GM19467 (cell line): ENCODE measurements at regions not wholly inside any gene's neighbourhood (a gene's known extent, or its start where the extent isn't known, plus 50 kb on each side); places are given as distances from the start of the nearest gene placed in this dataset.

ENCODE experiments used
- ATAC-seq: cut with Tn5 transposase; IDR thresholded peaks from one replicate; pipeline ENCODE4 v1.9.1; 2021; ENCODE audit warnings: mild to moderate bottlenecking, moderate library complexity; ENCODE audit not compliant: unreplicated experiment

GRCh38 chr9:107630156-107630555 lies 140.6 kb upstream of the KLF4 start:
- ATAC-seq, result no peak

- ATAC-seq, result no peak
Measured at GRCh38 chr9:107628444-107628843, 138.9 kb upstream of the KLF4 start.

GRCh38 chr9:107627781-107628180 lies 138.2 kb upstream of the KLF4 start:
- no peak for ATAC-seq

GRCh38 chr9:107626118-107626517 lies 136.5 kb upstream of the KLF4 start:
- no peak for ATAC-seq

GRCh38 chr9:107625383-107625984 lies 135.9 kb upstream of the KLF4 start:
- no peak for ATAC-seq

GRCh38 chr9:107624234-107624948 lies 134.8 kb upstream of the KLF4 start:
- no peak for ATAC-seq

- ATAC-seq, result no peak
Measured at GRCh38 chr9:107621436-107621835, 131.9 kb upstream of the KLF4 start.

- ATAC-seq, result no peak
Measured at GRCh38 chr9:107620801-107621200, 131.2 kb upstream of the KLF4 start.

GRCh38 chr9:107620236-107620635 lies 130.7 kb upstream of the KLF4 start:
- ATAC-seq, result no peak

GRCh38 chr9:107615321-107615720 lies 125.8 kb upstream of the KLF4 start:
- ATAC-seq, result no peak

- ATAC-seq, result no peak
Measured at GRCh38 chr9:107614765-107615164, 125.2 kb upstream of the KLF4 start.

- ATAC-seq, result no peak
Measured at GRCh38 chr9:107613321-107613720, 123.8 kb upstream of the KLF4 start.

- ATAC-seq, result no peak
Measured at GRCh38 chr9:107612136-107612535, 122.6 kb upstream of the KLF4 start.

- ATAC-seq, result no peak
Measured at GRCh38 chr9:107609547-107609946, 120.0 kb upstream of the KLF4 start.

GRCh38 chr9:107606149-107606790 lies 116.7 kb upstream of the KLF4 start:
- no peak for ATAC-seq

- no peak for ATAC-seq
Measured at GRCh38 chr9:107605041-107605440, 115.5 kb upstream of the KLF4 start.

GRCh38 chr9:107603281-107603680 lies 113.7 kb upstream of the KLF4 start:
- no peak for ATAC-seq

- no peak for ATAC-seq
Measured at GRCh38 chr9:107600060-107600573, 110.5 kb upstream of the KLF4 start.

GRCh38 chr9:107597743-107598217 lies 108.2 kb upstream of the KLF4 start:
- ATAC-seq, result no peak

GRCh38 chr9:107594908-107595530 lies 105.5 kb upstream of the KLF4 start:
- no peak for ATAC-seq

- ATAC-seq, result no peak
Measured at GRCh38 chr9:107593224-107593870, 103.8 kb upstream of the KLF4 start.
